HepG2 (cell line): ENCODE measurements at regions not wholly inside any gene's neighbourhood (a gene's known extent, or its start where the extent isn't known, plus 50 kb on each side); places are given as distances from the start of the nearest gene placed in this dataset.

Experiments used
- ATAC-seq: fragments of 200-7000 bp; cut with Tn5 transposase; 3 replicates; pipeline ENCODE4 v1.9.1; 2020; ENCODE audit warnings: mild to moderate bottlenecking, moderate library complexity
- BruUV-seq: library from RNA; stranded (reverse); fragments of 400-500 nt; replicated peaks from 2 replicates; lab custom pipeline; 2021; lab: Mats Ljungman, UMichigan
- CTCF ChIA-PET: fragments of 300-600 bp; formaldehyde crosslinking; extraction: SDS; loops from one replicate; lab custom pipeline; 2021; ENCODE audit warnings: low total read pairs, inconsistent platforms, low intra/inter-chr PET ratio; lab: Yijun Ruan, JAX
- POLR2A ChIA-PET: fragments of 350-600 bp; sonication (Branson Sonifier 250); formaldehyde crosslinking; loops from one replicate; lab custom pipeline; 2020; ENCODE audit warnings: antibody characterized with exemption, inconsistent platforms; lab: Yijun Ruan, JAX
- DNase-seq: peaks from one replicate; pipeline ENCODE4 v3.0.0-alpha.2; 2015; ENCODE audit warnings: low spot score
- FAIRE-seq: peaks from 3 replicates; lab custom pipeline; 2011; peaks lifted over from hg19 to GRCh38; lab: Jason Lieb, UNC
- H2AFZ ChIP-seq: one replicate; pipeline ENCODE4 v1.6.1; 2011; ENCODE audit warnings: low read length, inconsistent platforms
- H3K27ac ChIP-seq: fragments of 300-600 bp; 3 replicates; pipeline ENCODE4 v1.8.0; 2011; ENCODE audit warnings: mixed run types, mild to moderate bottlenecking, mixed read lengths, low read length, inconsistent platforms; ENCODE audit not compliant: insufficient read depth; ENCODE audit errors: extremely low read length
- H3K27me3 ChIP-seq, 2 experiments: fragments of 200-600 bp in 1 of 2; 2 replicates in 1 of 2; 3 replicates in 1 of 2; pipeline versions ENCODE4 v1.6.0 to v1.8.0; 2011; ENCODE audit warnings: low read length in 2 of 2, mild to moderate bottlenecking in 2 of 2, moderate library complexity in 2 of 2, inconsistent platforms in 1 of 2; ENCODE audit not compliant: insufficient read depth in 2 of 2, control insufficient read depth in 1 of 2
- H3K36me3 ChIP-seq, 2 experiments: fragments of 200-600 bp in 1 of 2; replicated peaks in 1 of 2; 2 replicates in 1 of 2; 3 replicates in 1 of 2; pipeline versions ENCODE4 v1.5.1 to v1.8.0; 2011; ENCODE audit warnings: low read length in 2 of 2, inconsistent platforms in 1 of 2; ENCODE audit not compliant: insufficient read depth in 2 of 2, control insufficient read depth in 1 of 2
- H3K4me1 ChIP-seq: 2 replicates; pipeline ENCODE4 v1.5.1; 2012; ENCODE audit warnings: low read length, inconsistent platforms; ENCODE audit not compliant: insufficient read depth
- H3K4me2 ChIP-seq: 2 replicates; pipeline ENCODE4 v1.6.0; 2011; ENCODE audit warnings: low read depth, low read length, inconsistent platforms
- H3K4me3 ChIP-seq, 3 experiments: fragments of 200-600 bp in 1 of 3; sonication (generic), shearing (Covaris generic) in 1 of 3; replicated peaks in 1 of 3; 2 replicates each; pipeline ENCODE4 v1.5.1; 2011 to 2016; ENCODE audit warnings: low read length in 3 of 3, inconsistent platforms in 2 of 3, low read depth in 2 of 3, mild to moderate bottlenecking in 2 of 3, control low read depth in 1 of 3, mixed read lengths in 1 of 3; ENCODE audit not compliant: insufficient read depth in 1 of 3
- H3K79me2 ChIP-seq: one replicate; pipeline ENCODE4 v1.6.1; 2011; ENCODE audit warnings: low read length, inconsistent platforms; ENCODE audit not compliant: insufficient read depth
- H3K9ac ChIP-seq: 2 replicates; pipeline ENCODE4 v1.6.0; 2011; ENCODE audit warnings: mild to moderate bottlenecking, low read depth, low read length, inconsistent platforms; ENCODE audit not compliant: insufficient read depth
- H3K9me3 ChIP-seq: 2 replicates; pipeline ENCODE4 v1.5.1; 2012; ENCODE audit warnings: mild to moderate bottlenecking, low read length
- H4K20me1 ChIP-seq: 2 replicates; pipeline ENCODE4 v1.6.0; 2011; ENCODE audit warnings: inconsistent platforms, mild to moderate bottlenecking, low read length, moderate library complexity; ENCODE audit not compliant: insufficient read depth
- HES4 ChIP-seq: sonication (generic); formaldehyde crosslinking; IDR thresholded peaks from 2 replicates; pipeline ENCODE4 v1.9.0; 2021; ENCODE audit warnings: mild to moderate bottlenecking, missing genetic modification reagents, borderline replicate concordance
- HOXA5 ChIP-seq: sonication (generic); formaldehyde crosslinking; IDR thresholded peaks from 2 replicates; pipeline ENCODE4 v1.4.0; 2020; ENCODE audit warnings: missing genetic modification reagents
- IRF2 ChIP-seq: IDR thresholded peaks from 2 replicates; pipeline ENCODE4 v1.6.1; 2018; ENCODE audit warnings: missing genetic modification reagents, missing compliant biosample characterization
- MEIS1 ChIP-seq: sonication (generic); formaldehyde crosslinking; IDR thresholded peaks from 2 replicates; pipeline ENCODE4 v1.9.0; 2021; ENCODE audit warnings: mild to moderate bottlenecking, missing genetic modification reagents, moderate library complexity, borderline replicate concordance
- SMAD9 ChIP-seq: sonication (generic); formaldehyde crosslinking; IDR thresholded peaks from 2 replicates; pipeline ENCODE4 v1.5.1; 2020; ENCODE audit warnings: mild to moderate bottlenecking, missing genetic modification reagents
- ZBTB21 ChIP-seq: sonication (generic); formaldehyde crosslinking; IDR thresholded peaks from 2 replicates; pipeline ENCODE4 v1.4.0; 2020; ENCODE audit warnings: missing genetic modification reagents
- ZEB1 ChIP-seq: IDR thresholded peaks from 2 replicates; pipeline ENCODE4 v1.6.1; 2012; ENCODE audit warnings: mild to moderate bottlenecking, low read depth, inconsistent platforms; ENCODE audit not compliant: insufficient replicate concordance
- ZNF292 ChIP-seq: sonication (generic); formaldehyde crosslinking; IDR thresholded peaks from 2 replicates; pipeline ENCODE4 v1.8.1; 2022; ENCODE audit warnings: mild to moderate bottlenecking, low read depth, missing genetic modification reagents, borderline replicate concordance
- ZNF652 ChIP-seq: IDR thresholded peaks from 2 replicates; pipeline ENCODE4 v1.6.1; 2016; ENCODE audit warnings: low read depth, borderline replicate concordance
- ZNF709 ChIP-seq: sonication (generic); formaldehyde crosslinking; IDR thresholded peaks from 2 replicates; pipeline ENCODE4 v1.5.0; 2020; ENCODE audit warnings: mild to moderate bottlenecking, missing genetic modification reagents
- ZNF776 ChIP-seq: sonication (generic); formaldehyde crosslinking; IDR thresholded peaks from 2 replicates; pipeline ENCODE4 v1.4.0; 2020; ENCODE audit warnings: mild to moderate bottlenecking, missing genetic modification reagents
- WGBS: methylation state at CpG from one replicate; pipeline ENCODE4 v1.1.6; 2017; ENCODE audit warnings: low lambda C conversion rate; 5-methylcytosine and 5-hydroxymethylcytosine counted together
- in situ Hi-C: cut with HindIII; loops from 2 replicates; pipeline ENCODE4 v1.10.0; 2017; ENCODE audit warnings: low pct_unique_long_range_greater_than_20kb; ENCODE audit not compliant: extremely low pct_ligation_motif_present
- intact Hi-C: fragments of 100-400 bp; cut with micrococcal nuclease; formaldehyde crosslinking; loops from one replicate; pipeline ENCODE4 v1.10.0; 2022; ENCODE audit not compliant: unreplicated experiment
- TF ChIP-seq, protein P1 (sequence below): sonication (generic); formaldehyde crosslinking; IDR thresholded peaks from 2 replicates; pipeline ENCODE4 v1.8.1; 2023; ENCODE audit warnings: mild to moderate bottlenecking, missing genetic modification reagents
- TF ChIP-seq, protein P2 (sequence below): sonication (generic); formaldehyde crosslinking; conservative IDR thresholded peaks from 2 replicates; pipeline ENCODE4 v1.8.0; 2022; ENCODE audit warnings: low read depth, missing genetic modification reagents
- TF ChIP-seq, protein P3 (sequence below): sonication (generic); formaldehyde crosslinking; IDR thresholded peaks from 2 replicates; pipeline ENCODE4 v1.5.1; 2020; ENCODE audit warnings: missing genetic modification reagents, mild to moderate bottlenecking, borderline replicate concordance
- TF ChIP-seq, protein P4 (sequence below): sonication (generic); formaldehyde crosslinking; IDR thresholded peaks from 2 replicates; pipeline ENCODE4 v1.8.0; 2022; ENCODE audit warnings: mild to moderate bottlenecking, missing genetic modification reagents, moderate library complexity
- TF ChIP-seq, protein P5 (sequence below): IDR thresholded peaks from 2 replicates; pipeline ENCODE4 v1.6.1; 2012; ENCODE audit warnings: low read depth, low read length, improper control_type of control experiment
- TF ChIP-seq, protein P6 (sequence below): sonication (generic); formaldehyde crosslinking; IDR thresholded peaks from 2 replicates; pipeline ENCODE4 v1.8.0; 2022; ENCODE audit warnings: mild to moderate bottlenecking, missing genetic modification reagents

DNA sequence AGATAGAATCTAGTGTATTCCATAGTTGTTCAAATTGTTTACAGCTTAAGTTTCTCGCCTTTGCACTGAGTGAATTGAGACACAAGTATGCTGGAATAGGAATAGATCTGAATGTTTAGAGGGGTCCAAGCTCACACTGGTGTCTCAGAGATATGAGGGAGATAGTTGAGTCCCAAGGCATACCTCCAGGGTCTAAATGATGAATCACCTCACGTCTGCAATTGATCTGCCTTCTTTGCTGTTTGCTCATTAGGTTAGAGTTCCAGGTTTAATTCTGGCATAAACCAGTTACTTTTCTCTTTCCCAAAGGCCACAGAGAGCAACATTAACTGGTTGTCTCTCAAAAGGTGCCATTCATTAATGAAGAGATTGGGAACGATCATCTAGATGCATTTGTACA, 106.3 kb upstream of the MME start:
- intact Hi-C loops (no loop called here), in situ Hi-C loops (no loop called here)
- ChIA-PET POLR2A (no interaction called here), CTCF (no interaction called here)
- no peaks in the 10 kb centered on the region for H3K4me1 ChIP-seq
- H3K4me2 ChIP-seq: no peak overlapping the region
- H3K9ac ChIP-seq: no peak overlapping the region
- no peaks in the 10 kb centered on the region for H3K36me3 ChIP-seq
- no peaks in the 10 kb centered on the region for H4K20me1 ChIP-seq
- WGBS: 3% methylated on average over 3 of the region's 3 CpGs
- no peaks in the 10 kb centered on the region for H3K79me2 ChIP-seq
- no peaks in the 10 kb centered on the region for H3K27me3 ChIP-seq
- BruUV-seq: no TSS peak
- H3K27ac ChIP-seq: no peak overlapping the region
- no peak overlapping the region for H2AFZ ChIP-seq
- no peaks in the 10 kb centered on the region for H3K9me3 ChIP-seq
- ATAC-seq: no peak
- no peak overlapping the region for H3K4me3 ChIP-seq
- no peak for DNase-seq
- no peak for FAIRE-seq
- no peak for TF ChIP-seq ZNF709
- TF ChIP-seq, protein P1, sequence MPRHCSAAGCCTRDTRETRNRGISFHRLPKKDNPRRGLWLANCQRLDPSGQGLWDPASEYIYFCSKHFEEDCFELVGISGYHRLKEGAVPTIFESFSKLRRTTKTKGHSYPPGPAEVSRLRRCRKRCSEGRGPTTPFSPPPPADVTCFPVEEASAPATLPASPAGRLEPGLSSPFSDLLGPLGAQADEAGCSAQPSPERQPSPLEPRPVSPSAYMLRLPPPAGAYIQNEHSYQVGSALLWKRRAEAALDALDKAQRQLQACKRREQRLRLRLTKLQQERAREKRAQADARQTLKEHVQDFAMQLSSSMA (CRISPR knock-in tag): no peak
- TF ChIP-seq, protein P2, sequence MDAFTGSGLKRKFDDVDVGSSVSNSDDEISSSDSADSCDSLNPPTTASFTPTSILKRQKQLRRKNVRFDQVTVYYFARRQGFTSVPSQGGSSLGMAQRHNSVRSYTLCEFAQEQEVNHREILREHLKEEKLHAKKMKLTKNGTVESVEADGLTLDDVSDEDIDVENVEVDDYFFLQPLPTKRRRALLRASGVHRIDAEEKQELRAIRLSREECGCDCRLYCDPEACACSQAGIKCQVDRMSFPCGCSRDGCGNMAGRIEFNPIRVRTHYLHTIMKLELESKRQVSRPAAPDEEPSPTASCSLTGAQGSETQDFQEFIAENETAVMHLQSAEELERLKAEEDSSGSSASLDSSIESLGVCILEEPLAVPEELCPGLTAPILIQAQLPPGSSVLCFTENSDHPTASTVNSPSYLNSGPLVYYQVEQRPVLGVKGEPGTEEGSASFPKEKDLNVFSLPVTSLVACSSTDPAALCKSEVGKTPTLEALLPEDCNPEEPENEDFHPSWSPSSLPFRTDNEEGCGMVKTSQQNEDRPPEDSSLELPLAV (CRISPR knock-in tag): no peak
- TF ChIP-seq, protein P3, sequence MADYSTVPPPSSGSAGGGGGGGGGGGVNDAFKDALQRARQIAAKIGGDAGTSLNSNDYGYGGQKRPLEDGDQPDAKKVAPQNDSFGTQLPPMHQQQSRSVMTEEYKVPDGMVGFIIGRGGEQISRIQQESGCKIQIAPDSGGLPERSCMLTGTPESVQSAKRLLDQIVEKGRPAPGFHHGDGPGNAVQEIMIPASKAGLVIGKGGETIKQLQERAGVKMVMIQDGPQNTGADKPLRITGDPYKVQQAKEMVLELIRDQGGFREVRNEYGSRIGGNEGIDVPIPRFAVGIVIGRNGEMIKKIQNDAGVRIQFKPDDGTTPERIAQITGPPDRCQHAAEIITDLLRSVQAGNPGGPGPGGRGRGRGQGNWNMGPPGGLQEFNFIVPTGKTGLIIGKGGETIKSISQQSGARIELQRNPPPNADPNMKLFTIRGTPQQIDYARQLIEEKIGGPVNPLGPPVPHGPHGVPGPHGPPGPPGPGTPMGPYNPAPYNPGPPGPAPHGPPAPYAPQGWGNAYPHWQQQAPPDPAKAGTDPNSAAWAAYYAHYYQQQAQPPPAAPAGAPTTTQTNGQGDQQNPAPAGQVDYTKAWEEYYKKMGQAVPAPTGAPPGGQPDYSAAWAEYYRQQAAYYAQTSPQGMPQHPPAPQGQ (CRISPR knock-in tag): no peak
- TF ChIP-seq, protein P4, sequence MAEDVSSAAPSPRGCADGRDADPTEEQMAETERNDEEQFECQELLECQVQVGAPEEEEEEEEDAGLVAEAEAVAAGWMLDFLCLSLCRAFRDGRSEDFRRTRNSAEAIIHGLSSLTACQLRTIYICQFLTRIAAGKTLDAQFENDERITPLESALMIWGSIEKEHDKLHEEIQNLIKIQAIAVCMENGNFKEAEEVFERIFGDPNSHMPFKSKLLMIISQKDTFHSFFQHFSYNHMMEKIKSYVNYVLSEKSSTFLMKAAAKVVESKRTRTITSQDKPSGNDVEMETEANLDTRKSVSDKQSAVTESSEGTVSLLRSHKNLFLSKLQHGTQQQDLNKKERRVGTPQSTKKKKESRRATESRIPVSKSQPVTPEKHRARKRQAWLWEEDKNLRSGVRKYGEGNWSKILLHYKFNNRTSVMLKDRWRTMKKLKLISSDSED (CRISPR knock-in tag): no peak
- TF ChIP-seq HES4 (CRISPR knock-in tag): no peak
- no peak for TF ChIP-seq ZNF776 (CRISPR knock-in tag)
- no peak for TF ChIP-seq HOXA5 (CRISPR knock-in tag)
- TF ChIP-seq IRF2 (CRISPR knock-in tag): no peak
- TF ChIP-seq, protein P5, sequence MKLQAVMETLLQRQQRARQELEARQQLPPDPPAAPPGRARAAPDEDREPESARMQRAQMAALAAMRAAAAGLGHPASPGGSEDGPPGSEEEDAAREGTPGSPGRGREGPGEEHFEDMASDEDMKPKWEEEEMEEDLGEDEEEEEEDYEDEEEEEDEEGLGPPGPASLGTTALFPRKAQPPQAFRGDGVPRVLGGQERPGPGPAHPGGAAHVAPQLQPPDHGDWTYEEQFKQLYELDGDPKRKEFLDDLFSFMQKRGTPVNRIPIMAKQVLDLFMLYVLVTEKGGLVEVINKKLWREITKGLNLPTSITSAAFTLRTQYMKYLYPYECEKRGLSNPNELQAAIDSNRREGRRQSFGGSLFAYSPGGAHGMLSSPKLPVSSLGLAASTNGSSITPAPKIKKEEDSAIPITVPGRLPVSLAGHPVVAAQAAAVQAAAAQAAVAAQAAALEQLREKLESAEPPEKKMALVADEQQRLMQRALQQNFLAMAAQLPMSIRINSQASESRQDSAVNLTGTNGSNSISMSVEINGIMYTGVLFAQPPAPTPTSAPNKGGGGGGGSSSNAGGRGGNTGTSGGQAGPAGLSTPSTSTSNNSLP: no peak
- TF ChIP-seq SMAD9 (CRISPR knock-in tag): no peak
- no peak for TF ChIP-seq ZNF652 (CRISPR knock-in tag)
- no peak for TF ChIP-seq ZNF292 (CRISPR knock-in tag)
- TF ChIP-seq ZEB1: no peak
- TF ChIP-seq, protein P6, sequence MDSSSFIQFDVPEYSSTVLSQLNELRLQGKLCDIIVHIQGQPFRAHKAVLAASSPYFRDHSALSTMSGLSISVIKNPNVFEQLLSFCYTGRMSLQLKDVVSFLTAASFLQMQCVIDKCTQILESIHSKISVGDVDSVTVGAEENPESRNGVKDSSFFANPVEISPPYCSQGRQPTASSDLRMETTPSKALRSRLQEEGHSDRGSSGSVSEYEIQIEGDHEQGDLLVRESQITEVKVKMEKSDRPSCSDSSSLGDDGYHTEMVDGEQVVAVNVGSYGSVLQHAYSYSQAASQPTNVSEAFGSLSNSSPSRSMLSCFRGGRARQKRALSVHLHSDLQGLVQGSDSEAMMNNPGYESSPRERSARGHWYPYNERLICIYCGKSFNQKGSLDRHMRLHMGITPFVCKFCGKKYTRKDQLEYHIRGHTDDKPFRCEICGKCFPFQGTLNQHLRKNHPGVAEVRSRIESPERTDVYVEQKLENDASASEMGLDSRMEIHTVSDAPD (CRISPR knock-in tag): no peak
- no peak for TF ChIP-seq MEIS1 (CRISPR knock-in tag)
- no peak for TF ChIP-seq ZBTB21 (CRISPR knock-in tag)
